NCI-H1417 (cell line): ENCODE measurements at regions not wholly inside any gene's neighbourhood (a gene's known extent, or its start where the extent isn't known, plus 50 kb on each side); places are given as distances from the start of the nearest gene placed in this dataset.
A peak's percentile ranks its signal among the peaks of the same experiment; 100 is the strongest.

Source experiments
- DNase-seq, 3 experiments: peaks; one replicate each; lab custom pipeline; 2025; lab: John Stamatoyannopoulos, UW

DNA sequence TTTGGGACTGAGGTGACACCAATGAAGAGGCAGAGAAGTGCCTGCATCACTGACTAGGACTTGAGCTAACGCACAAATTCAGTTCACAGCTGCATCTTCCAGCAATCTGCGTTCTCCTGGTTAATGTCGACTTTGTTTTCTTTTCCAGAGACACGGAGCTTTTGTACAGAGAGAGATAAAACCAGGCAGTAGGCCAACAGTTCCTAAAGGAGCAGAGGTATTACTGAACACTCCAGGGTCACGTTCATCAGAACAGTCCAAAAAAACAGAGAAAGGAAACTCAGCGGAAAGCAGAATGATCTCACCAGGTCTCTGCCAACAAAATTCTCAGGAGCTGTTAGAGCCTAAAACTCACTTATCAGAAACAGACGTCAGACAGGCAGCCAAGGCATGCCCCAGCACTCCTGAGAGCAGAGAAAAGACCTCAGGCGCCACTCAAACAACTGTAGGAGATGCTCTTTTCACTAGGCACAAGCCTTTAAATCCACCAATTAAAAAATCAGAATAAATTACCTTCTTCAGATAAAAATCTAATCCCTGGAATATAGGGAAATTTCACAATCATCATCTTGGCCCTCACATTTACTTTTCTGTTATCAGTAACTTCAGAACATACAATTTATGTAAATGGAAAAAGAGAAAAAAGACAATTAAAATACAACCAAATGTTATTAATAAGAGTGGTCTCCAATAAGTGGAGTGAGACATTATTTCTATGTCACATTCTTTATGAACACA, 95.9 kb upstream of the SPTBN1 start:
- no peak for DNase-seq

DNA sequence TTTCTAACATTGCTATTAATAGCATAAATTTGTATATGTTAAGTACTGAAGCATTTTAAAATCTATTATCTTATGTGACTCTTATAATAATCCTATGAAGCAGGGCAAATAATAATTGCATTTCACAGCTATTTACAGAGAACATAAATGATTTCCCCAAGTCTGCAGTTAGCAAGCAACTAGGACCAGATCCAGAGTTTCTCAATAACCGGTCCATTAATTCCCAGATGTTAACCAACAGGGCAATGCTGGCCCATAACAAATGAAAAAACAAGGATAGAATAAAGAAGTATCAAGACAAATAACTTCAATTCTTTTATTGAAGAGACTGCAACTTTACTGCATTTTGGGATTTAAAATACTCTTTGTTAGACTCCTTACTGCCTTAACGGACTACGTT, 91.7 kb upstream of the SPTBN1 start:
- no peak for DNase-seq

DNA sequence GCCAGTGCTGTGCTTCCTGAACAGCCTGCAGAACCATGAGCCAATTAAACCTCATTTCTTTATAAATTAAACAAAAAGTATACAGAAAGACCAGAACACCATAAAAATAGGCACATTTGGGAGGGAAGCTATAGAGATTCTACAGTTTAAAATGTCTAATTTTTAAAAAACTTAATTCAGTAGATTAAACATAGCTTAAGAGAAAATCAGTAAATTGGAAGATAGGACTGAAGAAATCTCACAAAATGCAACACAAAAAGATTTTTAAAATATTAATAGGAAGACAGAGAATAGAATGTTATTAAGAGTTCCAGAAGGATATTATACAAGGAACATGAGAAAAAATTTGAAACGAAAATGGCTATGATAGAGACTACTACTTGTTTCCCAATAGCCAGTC, 90.5 kb upstream of the SPTBN1 start:
- DNase-seq, result no peak

DNA sequence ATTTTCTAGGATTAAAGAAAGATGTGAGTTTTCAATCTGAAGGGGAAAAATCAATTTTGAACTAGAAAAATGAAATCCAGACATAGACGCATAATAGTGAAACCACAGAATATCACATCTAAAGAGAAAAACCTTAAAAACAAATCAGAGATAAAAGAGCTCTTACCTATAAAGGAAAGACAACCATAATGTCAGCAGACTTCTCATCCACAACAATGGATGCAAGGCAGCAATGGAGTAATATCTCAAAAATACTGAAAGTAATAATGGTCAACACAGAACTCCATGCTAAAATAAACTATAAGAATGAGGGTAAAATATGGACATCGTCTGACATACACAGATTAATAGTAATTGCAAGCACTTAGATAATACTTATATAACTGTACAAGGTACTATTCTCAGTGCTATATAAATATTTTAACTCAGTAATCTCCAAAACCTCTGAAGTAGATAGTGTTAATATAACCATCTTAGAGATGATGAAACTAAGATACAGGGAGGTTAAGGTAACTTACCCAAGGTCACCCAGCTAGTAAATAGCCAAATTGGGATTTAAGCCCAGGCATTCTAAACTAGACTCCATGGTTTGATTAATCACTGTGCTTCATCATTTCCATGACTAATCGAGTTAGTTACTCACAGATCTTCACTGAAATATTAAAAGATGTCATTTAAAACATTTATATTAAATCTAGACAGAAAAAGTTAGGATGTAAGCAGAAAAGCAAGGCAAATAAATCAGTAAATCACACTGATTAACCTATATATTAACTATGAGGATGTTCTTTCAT, 89.4 kb upstream of the SPTBN1 start:
- DNase-seq, result no peak

DNA sequence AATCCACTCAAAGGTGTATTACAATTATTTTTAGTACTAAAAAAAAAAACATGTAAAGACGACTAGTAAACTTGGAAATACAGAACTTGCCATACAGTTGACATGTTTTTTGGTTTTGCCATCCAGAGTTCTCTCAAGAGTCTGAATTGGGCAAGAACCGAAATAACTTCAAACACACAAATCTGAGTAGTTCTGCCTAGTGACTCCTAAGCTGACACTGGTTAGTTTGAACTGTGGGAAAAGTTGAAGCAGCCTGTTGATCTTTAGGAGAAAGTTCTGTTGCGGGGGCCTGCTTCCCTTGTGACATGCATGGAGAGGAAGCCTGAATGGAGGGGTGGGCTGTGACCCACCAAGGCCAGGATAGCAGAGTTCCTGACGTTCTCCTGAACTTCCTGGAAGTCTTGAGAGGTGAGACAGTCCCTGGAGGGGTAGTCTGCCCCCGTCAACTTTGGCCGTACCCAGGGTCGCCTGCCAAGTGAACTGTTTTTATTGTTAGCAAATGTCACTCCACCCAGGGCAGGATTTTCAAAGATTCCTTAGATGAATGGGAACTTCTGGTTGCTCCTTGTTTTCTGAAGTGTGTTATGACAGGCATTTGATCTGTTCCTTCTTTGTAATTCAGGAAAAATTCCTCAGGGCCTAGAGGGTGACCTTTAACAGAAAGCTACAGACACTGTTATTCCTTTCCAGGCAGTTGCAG, 85.6 kb upstream of the SPTBN1 start:
- no peak for DNase-seq

DNA sequence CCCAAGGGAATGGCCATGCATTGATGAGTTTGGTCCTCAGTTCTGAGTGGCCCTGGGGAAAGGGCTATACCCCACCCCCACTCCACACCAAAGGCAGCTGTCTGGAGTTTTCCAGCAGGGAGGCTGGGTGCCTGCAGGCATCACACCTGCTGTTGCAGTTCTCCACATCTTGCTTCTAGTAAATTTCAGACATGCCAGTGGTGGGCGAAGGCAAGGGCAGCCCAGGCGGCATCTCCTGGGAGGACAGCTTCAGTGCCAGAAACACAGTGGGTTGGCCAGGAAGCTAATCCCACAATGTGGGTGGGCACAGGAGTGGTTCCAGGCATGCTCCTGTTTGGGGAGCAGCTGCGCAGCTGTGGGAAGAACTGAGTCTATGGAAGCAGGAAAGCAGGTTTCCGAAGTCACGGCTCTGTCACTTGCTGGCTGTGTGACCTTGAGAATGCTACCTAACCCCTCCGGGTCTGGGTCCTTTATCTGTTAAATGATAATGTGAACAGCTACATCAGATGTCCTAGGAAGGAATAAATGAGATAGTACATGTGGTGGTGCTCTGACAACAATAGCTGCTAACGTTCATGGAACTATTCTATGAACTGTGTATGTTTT, 84.6 kb upstream of the SPTBN1 start:
- no peak for DNase-seq

DNA sequence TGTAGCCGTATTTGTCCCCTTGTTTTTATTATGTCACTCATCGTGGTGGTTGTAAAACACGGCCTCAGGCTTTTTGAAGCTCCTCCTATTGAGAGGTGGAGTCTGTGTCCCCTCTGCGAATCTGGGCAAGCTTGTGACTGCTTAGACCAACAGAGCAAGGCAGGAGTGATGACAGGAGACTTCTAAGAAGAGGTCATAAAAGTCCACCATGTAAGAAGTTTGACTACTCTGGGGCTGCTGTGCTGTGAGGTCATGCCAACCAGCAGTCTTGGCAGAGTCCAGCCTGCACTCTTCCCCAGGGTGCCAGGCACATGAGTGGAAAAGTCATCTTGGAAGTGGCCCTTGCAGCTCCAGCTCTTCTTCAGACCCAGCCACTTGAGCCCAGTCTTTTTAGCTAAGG, 83.8 kb upstream of the SPTBN1 start:
- no peak for DNase-seq

DNA sequence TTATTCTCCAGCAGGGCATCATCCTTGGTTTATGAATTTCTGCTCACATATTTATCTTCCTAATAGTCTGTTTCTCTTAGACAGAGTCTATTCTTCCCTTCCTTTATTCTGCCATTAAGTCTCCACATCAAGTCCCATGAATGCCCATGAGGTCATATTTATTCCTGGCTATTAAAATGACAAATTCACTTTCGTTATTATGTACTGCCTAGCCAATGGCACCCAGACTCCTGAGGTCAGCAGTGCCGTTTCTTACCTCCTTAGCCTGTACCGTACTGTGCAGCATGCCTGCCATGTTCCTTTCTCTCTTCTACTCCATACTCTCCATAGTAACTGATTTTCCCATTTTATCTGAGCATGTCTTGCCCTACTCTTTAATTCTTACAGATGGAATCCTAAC, 82.3 kb upstream of the SPTBN1 start:
- DNase-seq, result no peak

DNA sequence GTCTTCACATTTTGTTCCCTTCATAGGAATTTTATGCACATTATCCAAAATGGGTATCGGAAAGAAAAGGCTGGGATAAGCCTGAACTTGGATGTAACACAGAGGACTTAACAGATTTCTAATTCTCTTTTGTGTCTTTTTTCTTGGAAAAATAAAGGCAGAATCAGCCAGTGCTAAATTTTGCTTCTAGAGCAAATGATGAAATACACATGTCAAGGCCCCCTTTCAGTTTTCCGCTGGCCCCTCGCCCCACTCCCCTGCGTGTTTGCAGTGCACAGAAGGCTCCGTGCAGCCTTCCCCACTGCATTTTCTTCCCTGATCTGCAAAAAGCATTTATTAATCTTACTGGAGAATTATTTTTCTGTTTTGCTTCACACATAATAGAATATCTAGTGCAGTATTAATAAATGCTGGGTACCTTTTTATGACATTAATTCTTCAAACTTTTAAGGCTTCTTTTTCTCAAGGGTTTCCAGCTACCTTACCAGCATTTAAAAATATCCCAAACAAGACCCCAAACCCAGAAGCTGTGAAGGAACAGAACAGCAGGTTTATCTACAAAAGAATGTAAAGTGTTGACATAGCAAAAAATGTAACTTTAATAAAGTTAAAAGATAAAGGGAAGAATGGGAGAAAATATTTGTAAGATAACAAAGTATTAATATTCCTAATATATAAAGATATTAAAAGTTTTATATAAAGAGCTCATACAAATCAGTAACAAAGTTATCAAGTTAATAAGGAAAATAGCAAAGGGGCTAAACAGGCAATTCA, 81.3 kb upstream of the SPTBN1 start:
- no peak for DNase-seq

DNA sequence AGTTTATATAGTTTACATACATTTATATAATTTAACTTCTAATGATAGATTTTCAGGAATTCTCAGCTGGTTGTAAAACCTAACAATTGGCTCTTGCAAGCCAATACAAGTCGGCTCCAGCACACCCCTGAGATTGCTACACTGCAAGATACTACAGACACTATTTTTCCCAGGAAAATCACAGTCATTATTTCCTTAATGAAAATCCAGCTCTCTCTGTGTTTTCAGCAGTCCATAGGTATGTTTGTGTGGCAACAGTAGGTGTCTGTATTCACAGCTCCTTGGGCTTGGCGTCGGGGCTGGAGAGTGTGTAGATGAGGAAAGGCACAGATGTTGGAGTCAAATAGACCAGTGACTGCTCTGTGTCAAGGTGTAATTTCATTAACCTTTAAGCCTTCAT, 78.7 kb upstream of the SPTBN1 start:
- no peak for DNase-seq

DNA sequence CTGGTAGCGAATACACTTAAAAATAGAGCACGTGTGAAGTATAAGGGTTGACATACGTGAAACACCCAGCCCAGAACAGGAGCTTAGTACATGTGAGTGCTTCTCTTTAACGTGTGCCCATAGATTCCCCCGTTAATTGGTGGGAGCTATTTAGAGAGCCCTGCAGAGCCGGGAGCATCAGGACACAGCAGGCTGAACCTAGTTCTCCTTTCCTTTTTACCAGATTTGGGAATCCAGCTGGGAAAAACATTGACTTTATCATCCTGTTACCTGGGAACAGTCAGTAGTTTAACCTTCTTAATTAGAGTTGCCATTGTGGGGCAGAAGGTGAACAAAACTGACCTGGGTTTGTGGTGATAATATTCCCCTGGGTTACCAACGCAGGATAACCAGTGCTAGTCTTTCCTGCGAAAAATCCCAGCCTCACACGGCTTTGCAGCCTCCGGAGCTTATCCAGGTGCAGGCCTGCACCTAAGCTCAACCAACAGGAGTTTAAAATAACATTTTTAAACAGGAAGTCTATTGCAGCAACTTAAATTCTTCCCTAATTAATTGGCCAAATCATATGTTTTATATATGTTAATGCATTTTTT, 78.1 kb upstream of the SPTBN1 start:
- peak in 1 of 3 experiments; percentile 31 for DNase-seq

DNA sequence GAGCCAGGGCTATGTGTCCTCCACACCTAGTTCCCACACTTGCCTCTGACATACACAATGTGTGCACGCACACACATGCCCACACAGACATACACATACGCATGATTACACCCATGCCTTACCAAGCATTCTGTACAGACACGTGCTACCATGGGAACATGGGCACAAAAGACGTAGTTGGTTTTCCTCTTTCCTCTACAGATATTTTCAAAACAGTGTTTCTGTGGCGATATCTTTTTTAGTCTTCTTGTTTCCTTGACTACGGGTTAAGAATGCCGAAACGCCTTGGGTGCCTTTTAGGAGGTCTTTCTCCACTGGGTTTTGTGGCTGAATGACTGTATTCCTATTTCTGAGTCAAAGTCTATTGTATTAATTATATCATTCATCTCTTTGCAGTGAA, 75.5 kb upstream of the SPTBN1 start:
- no peak for DNase-seq

DNA sequence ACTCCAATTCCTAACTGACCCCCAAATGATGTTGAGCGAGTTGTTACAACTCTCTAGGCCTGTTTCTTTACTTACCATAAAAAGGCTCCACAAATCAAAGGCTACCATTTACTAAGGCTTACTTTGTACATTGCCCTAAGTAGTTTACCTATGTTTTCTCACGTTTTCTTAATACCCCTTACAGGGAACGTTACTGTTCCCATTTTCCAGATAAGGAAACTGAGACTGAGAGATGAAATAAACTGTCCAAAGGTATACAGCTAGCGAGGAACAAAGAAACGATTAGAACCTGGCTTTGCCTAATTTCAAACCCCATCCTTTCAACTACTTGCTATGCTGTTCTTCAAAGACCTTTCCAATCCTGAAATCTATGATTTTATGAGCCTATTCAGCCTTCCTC, 74.8 kb upstream of the SPTBN1 start:
- no peak for DNase-seq

DNA sequence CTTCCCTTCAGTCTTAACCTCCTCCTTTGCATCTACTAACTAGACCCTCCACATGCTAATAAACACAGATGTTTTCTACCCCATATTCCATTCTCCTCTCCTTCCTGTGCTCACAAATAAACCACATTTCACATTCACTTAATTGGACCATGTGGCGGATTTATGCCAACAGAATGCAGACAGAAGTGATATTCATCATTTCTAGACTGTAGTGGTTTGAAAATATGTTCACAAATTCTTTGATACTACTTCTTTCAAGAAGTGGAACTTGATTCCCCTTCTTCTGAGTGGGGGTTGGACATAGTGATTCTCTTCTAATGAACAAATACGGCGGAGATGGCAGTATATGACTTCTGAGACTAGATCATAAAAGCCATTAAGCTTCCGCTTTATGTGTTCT, 73.5 kb upstream of the SPTBN1 start:
- DNase-seq, result no peak

DNA sequence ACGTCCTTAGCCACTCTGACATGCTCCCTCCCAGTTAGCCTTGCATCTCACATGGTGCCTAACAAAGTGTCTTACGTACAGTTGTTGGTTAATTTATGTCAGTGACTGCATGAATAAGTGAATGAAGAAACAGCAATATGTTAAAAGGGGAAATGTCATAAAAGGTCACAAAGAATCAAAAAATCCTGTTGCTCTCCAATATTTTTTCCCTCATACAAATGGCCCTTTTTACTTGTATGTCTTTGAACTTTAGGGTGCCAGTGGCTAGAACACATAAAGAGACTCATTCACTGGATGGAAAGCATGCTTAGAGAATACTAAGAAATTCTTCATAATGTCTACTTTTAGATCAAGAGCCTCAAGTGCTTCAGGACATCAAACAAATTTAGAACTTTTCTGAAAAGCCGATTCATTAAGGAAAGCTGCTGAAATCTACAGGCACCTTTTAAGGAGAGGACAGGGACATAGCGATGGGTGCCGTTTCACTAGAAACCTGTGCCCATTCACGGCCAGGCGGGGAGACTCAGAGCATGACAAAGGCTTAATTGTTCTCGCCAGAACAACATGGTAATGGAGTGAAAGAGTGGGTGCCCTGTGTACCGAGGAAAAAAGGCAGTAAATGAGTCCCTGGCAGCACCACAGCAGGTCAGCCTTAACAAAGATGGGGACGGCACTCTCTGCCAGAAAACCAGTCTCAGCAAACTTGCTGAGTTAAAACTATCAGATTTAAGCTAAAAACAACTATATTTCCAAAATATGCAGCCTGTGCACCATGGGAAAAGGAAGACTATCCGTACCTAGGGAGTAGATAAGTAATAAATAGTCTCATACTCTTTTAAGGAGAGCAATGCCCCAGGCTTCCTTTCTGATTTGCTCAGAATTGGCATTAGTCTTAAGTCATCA, 71.6 kb upstream of the SPTBN1 start:
- no peak for DNase-seq

DNA sequence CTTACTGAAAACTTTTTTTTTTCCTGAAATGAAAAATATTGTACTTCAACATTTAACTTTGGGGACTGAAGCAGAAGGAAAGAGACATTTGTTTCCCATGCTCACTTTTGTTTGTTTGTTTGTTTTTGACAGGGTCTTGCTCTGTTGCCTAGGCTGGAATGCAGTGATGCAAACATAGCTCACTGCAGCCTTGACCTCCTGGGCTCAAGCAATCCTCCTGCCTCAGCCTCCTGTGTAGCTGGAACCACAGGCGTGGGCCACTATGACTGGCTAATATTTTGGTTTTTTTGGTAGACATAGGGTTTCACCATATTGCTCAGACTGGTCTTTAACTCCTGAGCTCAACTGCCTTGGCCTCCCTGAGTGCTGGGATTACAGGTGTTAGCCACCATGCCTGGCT, 70.9 kb upstream of the SPTBN1 start:
- DNase-seq, result no peak

DNA sequence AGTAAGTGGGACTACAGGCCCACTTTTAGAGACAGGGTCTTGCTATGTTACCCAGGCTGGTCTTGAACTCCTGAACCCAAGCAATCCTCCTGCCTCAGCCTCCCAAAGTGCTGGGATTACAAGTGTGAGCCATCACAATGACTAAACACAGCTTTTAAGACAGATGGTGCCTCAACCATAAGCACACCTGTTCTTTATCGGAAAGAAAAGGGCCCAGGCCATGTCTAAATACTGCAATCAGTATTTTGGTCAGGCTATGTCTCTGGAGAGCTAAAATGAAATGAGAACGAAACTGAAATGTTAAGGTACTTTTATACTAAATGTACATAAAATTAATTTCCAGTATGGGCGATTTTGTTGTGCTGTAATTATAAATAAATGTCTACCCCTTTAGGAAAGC, 69.5 kb upstream of the SPTBN1 start:
- no peak for DNase-seq

DNA sequence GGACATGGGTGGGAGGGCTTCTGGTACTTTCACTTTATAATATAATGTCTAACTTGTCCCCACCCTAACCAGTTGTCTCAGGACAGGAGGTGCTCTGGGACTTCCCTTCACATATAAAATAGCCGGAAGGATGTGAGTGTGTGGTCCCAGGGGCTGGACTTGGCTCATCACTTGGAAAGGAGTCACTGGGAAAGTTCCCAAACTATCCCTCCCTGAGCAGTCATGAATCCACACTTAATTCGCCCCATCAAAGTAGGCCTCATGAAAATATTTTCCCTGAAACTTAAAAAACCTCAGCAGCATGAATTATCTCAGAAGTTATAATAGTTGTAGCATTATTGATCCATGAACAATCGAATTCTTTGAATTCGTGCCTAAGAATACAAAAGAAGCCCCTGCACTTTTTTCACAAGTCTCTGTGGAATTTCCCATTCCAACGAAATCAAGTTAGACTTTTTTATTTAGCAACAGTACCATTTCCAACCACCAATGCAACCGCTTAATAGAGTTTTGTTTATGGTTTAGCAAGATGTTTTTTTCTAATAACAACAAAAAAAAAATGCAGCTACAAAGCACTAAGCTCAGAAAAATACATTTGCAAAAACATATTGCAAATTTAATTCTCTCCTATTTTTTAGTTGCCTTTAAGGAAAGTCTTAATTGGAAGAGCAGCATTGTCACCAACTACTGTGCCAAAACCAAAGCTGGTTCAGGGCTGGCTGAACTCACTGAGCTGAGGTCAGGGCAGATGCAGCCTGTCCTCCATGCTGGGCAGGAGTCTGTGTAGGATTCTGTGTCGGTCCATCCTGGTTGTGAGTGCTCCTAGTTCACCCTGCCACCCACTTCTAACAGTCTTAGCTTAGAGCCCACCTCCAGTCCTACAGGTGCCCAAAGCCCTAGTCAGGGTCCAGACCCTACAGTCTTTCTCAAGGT, 68.8 kb upstream of the SPTBN1 start:
- DNase-seq, result no peak

DNA sequence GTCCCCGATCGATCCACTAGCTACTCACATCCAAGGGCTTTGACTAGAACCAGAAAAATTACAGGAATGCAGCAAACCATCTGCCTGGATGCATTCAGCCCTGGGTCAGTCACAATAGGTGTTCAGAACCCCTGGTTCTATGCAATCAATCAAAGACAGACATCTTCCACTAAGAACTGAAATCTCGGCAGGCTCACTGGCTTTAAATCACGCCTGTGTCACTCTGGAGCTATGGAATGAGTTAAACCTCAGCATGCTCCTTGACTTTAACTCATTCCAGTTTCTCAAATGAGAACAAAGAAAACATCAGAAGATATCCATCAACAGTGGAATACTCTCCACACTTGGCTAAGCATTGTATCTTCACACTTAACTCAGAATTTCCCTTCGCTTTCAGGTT, 68.1 kb upstream of the SPTBN1 start:
- no peak for DNase-seq
